RWPE1 (cell line): ENCODE measurements at regions not wholly inside any gene's neighbourhood (a gene's known extent, or its start where the extent isn't known, plus 50 kb on each side); places are given as distances from the start of the nearest gene placed in this dataset.

ENCODE experiments used
- CTCF ChIA-PET: fragments of 350-600 bp; sonication (Branson Sonifier 250); formaldehyde crosslinking; extraction: SDS; loops from one replicate; lab custom pipeline; 2021; lab: Yijun Ruan, JAX
- POLR2A ChIA-PET: fragments of 400-600 bp; formaldehyde crosslinking; extraction: SDS; loops from one replicate; lab custom pipeline; 2020; ENCODE audit warnings: antibody characterized with exemption; ENCODE audit not compliant: low non-redundant PET; lab: Yijun Ruan, JAX
- DNase-seq: peaks from one replicate; pipeline ENCODE4 v3.0.0; 2012; ENCODE audit warnings: low spot score
- H3K27ac ChIP-seq: fragments of 450-650 bp; 2 replicates; pipeline ENCODE4 v1.5.1; 2017
- CTCF ChIP-seq: fragments of 450-650 bp; conservative IDR thresholded peaks from 2 replicates; pipeline ENCODE4 v1.5.1; 2017; ENCODE audit warnings: low read depth, mild to moderate bottlenecking

- CTCF ChIA-PET: no interaction called here
- POLR2A ChIA-PET: no interaction called here
- no peak overlapping the region for H3K27ac ChIP-seq
- no peak for TF ChIP-seq CTCF
- DNase-seq: no peak
Observed at GRCh38 chr2:221120643-221121042, 451.5 kb downstream of the EPHA4 start.

- POLR2A ChIA-PET: no interaction called here
- CTCF ChIA-PET: interaction anchor here (0.6 kb wide), 1 partner anchor 350 kb away, joined by 4 read pairs; no protein-coding TSS in a partner anchor
Observed at GRCh38 chr2:221123396-221123795, 448.7 kb downstream of the EPHA4 start.

GRCh38 chr2:221124532-221125240 lies 447.4 kb downstream of the EPHA4 start:
- CTCF ChIA-PET: no interaction called here
- DNase-seq: peak; percentile 54
- POLR2A ChIA-PET: interaction anchor here (0.6 kb wide), 1 partner anchor 70 kb away, joined by 3 read pairs; no protein-coding TSS in a partner anchor
- H3K27ac ChIP-seq: peak overlapping the region; percentile 62
- TF ChIP-seq CTCF: no peak

More at GRCh38 chr2:221123396-221123795, 448.7 kb downstream of the EPHA4 start:
- DNase-seq: no peak
- no peak for TF ChIP-seq CTCF
- no peak overlapping the region for H3K27ac ChIP-seq

GRCh38 chr2:221125691-221126090 lies 446.4 kb downstream of the EPHA4 start:
- TF ChIP-seq CTCF: no peak
- CTCF ChIA-PET: interaction anchor here (0.5 to 0.7 kb wide), 2 partner anchors 31 to 1117 kb away, joined by 3 read pairs; no protein-coding TSS in a partner anchor
- peak; percentile 68 for DNase-seq
- H3K27ac ChIP-seq: no peak overlapping the region
- POLR2A ChIA-PET: no interaction called here

- H3K27ac ChIP-seq: no peak overlapping the region
- POLR2A ChIA-PET: no interaction called here
- CTCF ChIA-PET: no interaction called here
- TF ChIP-seq CTCF: no peak
- no peak for DNase-seq
Observed at GRCh38 chr2:221129657-221130056, 442.4 kb downstream of the EPHA4 start.

GRCh38 chr2:221130431-221130830 lies 441.7 kb downstream of the EPHA4 start:
- DNase-seq: no peak
- H3K27ac ChIP-seq: no peak overlapping the region
- CTCF ChIA-PET: no interaction called here

More at GRCh38 chr2:221130431-221130830, 441.7 kb downstream of the EPHA4 start:
- no peak for TF ChIP-seq CTCF
- POLR2A ChIA-PET: no interaction called here
